HCEC 1CT (cell line): ENCODE measurements at regions not wholly inside any gene's neighbourhood (a gene's known extent, or its start where the extent isn't known, plus 50 kb on each side); places are given as distances from the start of the nearest gene placed in this dataset.

Experiments
- DNase-seq: peaks from one replicate; pipeline ENCODE4 v3.0.0-alpha.2; 2017

DNA sequence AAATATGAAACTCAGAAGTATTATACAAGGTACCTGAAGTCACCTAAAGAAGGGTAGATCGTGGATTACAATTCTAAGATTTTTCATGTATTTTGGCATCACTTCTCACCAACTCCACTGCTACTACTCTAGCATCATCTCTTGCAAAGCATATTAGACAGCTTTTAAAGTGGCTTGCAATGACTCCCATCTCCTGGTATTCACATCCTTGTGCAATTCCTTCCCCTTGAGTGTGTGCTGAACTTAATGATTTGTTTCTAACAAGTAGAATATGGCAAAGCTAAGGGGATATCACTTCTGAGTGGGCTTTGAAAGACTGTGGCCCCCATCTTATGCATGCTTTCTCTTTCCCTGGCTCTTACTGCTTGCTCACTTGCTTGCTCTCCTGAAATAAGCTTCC lies 280.2 kb downstream of the SNX13 start:
- DNase-seq, result peak; percentile 86

DNA sequence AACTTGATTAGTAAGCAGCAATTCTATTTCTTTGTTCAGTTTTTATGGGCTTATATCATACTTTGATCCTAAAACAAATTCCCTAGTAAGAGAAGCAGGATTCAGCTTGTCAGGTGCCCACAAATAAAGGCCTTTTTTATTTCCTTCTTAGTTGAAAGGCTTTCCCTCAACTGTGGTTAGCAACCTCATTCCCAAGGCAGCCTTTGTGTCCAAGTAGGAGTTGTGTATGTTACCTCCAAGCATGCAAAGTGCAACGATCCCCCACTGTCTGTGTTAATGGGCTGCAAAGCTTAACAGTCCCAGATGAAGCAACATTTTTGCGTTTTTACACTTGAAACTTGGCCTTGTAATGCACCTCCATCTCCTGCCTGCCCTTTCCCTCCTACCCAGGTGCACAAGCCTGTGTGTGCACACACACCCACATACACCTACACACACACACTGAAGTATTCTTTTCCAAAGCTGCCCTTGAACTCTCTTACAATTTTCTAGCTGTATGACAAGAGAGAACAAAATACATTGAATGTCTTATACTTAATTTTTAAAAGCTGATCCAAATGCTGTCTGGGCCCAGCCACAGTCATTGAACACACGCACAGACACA lies 278.2 kb downstream of the SNX13 start:
- no peak for DNase-seq

DNA sequence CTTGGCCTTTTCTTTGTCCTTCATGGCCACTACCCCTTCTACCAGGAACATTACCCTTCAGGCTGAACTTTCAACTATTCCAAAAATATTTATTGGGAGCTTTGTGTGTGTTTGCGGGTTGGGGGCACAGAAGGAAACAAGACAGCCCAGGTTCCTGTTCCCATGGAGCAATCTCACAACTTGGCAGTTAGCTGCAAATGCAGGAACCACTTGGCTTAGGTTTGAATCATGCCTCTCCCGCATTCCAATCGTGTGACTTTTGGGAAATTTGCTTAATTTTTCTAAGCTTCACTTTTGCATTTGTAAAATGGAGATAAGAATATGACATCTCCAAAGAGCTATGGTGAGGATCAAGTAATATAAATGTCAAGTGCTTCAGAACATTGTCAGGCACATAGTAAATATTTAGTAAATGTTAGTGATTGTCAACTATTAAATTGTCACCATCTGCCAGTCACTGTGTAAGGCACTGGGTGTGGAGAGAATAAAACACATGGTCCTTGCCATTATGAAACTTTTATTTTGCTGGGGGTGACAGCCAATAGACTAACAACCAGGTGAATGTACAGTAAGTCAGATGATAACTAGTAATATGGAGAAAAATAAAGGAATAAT lies 277.1 kb downstream of the SNX13 start:
- peak; percentile 83 for DNase-seq

DNA sequence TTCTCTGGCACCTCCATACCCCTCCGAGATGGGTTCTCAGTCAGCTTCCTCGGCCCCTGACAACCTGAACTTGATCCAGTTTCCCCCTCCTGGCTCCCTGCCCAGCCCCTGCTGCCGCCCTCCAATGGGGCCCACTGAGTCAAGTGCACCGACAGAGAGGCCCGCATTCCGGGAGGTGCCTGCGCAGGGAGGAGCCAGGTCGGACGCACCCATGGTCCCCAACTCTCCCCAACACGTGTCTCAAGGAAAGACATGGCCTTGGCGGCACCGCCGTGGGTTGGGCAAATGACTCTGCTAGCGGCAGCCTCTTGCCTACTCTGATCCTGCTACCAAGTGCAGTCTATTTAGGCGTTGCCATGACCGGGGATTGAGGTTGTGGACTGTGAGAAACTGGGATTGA lies 275.3 kb downstream of the SNX13 start:
- no peak for DNase-seq

DNA sequence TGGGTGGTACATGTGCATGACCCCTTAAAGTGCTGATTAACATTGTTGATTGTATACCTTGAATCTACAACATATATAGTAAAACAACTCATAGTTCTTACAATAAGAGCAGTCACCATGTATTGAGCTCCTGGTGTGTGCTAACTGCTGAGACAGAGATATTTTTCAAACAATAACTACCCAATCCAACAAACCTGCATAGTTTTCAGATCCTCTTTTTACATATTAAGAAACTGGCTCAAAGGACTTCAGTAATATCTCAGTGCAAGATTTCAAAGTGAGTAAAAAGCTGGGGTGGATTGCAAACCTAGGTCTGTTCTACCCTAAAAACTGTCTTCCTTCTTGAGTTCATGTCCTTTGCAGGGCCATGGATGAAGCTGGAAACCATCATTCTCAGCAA lies 272.2 kb downstream of the SNX13 start:
- no peak for DNase-seq

DNA sequence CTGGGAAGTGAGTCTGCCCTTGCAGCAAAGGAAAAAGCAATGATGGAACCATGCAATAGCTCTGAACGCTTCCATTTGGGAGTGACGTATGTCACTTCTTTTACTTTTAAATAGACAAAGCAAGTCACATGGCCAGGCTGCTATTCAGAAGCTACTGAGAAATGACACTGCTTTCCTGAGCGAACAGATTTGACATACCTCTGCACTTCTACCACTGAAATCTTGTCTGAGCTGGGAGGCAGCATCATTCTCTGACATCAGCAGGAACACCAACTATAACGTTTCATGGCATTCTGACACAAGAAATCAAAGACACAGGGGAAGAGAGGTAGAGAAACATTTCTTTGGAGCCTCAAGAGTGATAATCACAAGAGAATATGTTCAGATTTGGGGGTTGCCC lies 271.1 kb downstream of the SNX13 start:
- no peak for DNase-seq

DNA sequence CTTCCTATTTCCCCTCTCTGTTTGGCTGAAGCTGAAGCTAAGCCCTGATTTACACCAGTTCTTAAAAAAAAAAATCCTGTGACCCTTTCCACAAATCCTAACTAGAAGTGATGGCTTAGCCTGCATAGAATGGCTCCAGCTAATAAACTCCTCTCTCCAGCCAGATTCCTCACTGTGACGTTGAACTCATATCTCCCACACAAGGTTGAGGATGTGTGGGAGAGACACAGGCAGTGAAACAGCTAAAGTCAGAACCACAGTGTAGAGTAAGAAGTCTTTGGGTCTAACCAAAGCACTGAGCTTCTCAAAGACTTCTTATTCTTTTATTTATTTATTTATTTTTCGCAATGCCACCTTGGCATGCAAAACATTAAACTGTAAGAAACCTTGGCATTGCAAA lies 268.3 kb downstream of the SNX13 start:
- DNase-seq, result no peak

DNA sequence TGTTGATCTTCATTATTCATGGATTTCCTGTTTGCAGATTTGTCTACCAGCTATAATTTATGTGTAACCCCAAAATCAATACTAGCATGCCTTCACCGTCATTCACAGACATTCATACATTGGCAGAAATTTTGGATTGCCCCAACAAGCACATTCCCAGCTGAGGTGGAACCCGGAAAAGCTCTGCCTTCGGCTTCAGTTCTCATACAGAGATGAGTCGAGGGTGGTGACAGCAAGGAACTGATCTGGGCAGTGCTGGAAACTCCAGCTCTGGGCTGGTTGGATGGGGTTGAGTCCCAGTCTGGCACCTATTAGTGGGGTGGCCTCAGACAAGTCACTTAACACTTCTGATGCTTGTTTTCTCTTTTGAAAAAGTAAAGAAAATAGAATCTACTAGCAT lies 267.5 kb downstream of the SNX13 start:
- DNase-seq, result no peak

DNA sequence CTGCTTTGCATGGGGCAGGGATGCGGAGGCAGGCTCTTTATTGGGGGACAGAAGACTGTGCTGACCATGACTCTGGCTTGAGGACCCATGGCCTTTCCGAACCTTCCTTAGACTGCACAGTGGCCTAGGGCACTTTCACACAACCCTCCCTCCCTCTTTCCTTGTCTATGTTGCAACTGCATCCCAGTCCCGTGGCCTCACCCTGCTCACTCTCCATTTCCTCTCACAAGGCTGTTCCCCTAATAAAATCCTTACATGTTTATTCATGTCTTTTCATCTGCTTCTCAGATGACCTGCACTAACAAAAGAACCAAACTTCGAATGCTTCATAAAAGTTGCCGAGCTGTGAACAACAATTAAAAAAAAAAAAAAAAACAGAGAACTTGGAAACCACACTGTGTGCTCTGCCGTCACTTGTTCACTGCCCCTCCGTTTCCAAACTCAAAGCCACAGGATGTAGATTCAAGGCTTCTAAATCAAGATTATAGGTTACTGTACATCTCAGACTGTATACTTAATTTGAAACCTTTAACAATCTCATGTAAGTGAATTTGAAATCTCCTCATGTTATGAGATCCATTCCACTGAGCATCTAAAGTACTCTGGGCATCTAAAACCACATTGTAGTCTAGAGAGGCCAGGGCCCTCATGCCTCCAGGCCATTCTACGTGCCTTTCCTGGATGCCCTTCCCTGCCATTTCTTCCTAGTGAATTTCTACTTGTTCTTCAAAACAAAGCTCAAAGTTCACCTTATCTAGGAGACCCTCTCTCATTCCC lies 265.9 kb downstream of the SNX13 start:
- no peak for DNase-seq

DNA sequence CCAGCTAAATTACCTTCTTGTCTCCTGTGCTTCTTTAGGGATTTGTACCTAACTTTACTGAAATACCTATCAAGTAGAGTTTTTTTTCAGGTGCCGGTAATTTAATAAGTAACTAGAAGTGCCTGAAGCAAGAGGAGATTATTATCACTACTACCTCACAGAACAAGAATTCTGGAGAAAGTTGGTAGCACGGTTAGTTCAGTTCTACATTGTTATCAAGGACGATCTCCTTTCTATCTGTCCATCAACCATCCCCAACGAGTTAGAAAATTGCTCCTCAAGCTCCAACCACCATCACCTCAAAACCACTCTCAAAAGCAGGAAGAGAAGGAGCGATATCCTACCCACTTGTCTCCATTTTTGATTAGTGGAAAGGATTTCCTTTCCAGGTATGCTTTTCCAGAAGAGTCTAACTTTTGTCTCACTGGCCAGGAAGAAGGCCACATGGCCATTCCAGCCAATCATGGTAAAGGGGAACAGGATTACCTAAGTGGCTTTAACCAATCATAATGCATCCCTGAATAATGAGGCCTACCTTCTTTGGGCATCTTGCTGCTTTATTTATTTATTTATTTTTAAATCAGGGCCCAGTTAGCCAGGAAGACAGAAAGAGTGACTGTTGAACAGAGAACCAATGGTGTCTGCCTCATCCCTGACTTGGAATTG lies 265.2 kb downstream of the SNX13 start:
- no peak for DNase-seq

DNA sequence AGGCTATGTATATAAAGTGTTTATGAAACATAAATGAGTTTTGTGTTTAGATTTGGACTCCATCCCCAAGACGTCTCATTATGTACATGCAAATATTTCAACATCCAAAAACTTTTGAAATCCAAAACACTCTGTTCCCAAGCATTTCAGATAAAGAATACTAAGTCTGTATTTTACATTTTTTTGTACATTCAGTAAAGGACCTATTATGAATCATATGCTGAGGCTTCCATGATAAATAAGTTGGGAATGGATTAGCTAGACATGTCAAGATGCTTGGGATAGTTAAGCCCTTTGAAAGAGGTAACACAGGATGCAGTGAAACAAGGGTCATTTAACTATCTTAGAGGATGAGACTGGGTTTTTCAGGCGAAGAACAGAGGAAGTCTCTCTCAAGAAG lies 262.9 kb downstream of the SNX13 start:
- peak; percentile 89 for DNase-seq

DNA sequence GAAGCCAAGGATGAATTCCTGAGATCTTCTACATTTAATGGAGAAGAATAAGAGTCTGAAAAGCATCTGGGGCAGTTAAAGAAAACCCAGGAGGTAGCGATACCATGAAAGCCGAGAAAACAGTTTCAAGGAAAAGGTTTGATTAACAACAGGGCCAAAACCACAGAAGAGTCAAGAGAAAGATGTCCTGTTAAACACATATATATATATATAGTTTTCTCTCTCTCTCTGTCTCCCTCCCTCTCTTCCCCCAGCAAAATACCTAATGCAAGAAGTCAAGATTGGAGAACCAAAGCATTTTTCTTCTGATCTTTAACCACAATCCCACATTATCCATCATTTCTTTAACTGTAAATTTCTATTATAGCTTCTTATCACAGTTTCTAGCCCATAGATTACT lies 261.4 kb downstream of the SNX13 start:
- DNase-seq, result no peak

DNA sequence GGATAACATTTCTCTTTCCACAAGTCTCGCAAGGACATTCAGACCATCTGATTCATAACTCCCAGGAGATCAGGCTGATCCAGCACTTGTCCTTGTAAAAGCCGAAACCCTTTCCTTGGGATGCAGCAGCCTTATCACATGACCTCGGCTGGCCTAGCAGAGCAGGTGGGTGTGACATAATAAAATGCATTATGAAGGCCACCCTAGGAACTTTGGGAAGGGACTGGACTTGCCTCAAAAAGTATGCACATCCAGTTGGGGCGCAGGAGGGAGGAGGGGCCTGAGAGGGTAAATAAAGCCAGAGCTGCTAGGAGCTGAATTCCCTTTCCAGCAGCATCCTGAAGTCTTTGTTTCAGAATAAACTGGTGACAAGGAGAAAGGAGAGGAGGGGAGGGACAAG lies 260.8 kb downstream of the SNX13 start:
- DNase-seq, result peak; percentile 58

DNA sequence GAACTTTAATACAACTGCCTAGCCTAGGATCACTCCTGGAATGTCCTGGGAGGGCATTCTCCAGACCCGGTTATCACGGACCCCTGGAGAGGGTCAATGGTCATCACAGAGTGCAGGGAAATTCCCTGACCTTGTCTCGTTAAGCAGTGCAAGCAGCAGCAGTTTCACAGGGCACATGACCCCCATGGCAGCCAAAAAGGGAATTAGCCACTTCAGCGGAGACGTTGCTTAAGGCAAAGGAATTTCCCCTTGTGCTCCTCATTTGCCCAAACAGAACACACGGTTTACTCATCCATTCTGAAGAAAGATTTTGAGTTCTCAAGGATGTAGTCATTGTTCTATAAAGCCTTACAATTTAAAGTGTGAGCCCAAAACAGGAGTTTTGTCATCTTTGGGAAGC lies 260.3 kb downstream of the SNX13 start:
- DNase-seq, result peak; percentile 98

DNA sequence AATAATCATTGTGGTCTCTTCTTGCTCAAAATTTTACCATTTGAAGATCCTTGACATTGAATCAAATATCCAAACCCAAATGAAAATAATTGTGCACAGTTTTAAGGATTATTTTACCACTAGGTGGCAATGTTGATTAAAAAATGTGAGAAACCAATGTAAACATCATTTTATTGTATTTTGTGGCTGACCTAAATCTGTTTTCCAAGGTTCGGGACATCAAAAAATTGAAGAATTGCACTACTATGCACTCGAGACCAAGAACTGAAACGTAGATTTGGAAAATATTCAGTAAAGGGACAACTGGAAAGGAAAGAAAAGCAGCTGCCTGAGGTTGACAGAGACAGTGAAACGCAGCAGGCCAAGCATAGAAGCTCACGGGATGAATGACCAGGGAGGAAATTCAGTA lies 259.3 kb downstream of the SNX13 start:
- DNase-seq, result peak; percentile 58

DNA sequence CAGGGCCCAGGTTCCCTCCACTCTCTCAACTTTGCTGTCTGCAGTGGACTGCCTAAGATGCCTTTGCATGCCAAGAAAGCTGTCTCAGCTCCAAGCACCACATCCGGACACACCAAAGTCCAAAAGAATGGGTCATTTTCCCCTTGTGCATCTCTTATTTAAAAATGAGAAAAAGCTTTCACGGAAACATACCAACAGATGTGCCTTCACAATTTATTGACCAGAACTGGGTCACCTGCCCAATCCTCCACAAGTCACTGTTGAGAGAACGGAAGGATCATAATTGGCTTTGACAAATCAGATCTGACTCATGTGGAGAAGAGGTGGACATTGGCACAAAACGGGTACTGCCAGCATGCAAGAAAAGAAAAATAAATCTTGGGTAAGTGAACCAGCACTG lies 258.3 kb downstream of the SNX13 start:
- DNase-seq, result peak; percentile 60

DNA sequence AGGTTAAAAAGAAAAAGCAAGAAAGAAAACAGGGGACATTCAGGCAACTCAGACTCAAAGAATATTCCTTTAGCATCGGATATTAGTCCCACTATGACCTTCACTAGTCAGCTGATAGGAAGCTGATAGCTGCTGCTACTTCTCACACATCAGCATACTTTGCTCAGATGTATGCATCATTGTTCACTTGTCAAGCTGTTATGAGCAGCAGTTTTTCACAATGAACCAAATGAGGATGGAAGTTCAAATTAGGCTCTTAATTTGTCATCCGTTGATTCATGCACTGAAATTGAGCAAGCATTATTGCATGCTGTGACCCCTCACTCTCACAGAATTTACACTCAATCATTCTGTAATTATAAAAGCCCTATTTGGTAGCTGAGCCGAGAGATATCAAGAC lies 257.7 kb downstream of the SNX13 start:
- peak; percentile 61 for DNase-seq

DNA sequence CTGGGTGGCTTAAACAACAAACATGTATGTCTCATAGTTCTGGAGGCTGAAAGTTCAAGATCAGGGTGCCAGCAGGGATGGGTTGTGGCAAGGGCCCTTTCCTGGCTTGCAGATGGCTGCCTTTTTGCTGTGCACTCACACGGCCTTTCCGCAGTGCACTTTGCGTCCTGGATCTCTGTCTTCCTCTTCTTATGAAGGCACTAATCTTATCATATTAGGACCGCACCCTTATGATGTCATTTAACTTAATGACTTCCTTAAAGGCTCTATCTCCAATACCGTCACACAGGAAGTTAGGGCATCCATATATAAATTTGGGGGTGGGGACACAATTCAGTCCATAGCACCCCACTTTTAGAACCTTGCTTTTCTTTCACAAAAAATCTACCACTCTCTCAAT lies 255.2 kb downstream of the SNX13 start:
- DNase-seq, result no peak

DNA sequence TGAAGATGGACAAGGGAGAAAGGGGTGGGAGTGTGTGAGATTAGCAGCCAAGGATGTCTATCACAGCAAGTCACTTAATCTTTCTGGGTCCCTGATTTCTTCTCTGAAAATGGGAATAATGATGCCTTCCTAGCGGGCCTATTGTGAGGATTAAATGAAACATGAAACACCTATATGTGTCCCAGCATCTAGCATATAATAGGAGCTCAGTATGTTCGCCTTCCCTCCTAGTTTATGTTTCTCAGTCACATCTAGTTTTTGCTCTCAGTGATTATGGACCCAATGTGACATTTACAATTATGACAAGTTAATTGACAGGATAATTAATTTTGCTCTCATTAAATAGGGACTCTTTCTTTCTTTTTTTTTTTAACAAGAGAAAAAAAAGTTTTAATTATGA lies 252.9 kb downstream of the SNX13 start:
- no peak for DNase-seq

DNA sequence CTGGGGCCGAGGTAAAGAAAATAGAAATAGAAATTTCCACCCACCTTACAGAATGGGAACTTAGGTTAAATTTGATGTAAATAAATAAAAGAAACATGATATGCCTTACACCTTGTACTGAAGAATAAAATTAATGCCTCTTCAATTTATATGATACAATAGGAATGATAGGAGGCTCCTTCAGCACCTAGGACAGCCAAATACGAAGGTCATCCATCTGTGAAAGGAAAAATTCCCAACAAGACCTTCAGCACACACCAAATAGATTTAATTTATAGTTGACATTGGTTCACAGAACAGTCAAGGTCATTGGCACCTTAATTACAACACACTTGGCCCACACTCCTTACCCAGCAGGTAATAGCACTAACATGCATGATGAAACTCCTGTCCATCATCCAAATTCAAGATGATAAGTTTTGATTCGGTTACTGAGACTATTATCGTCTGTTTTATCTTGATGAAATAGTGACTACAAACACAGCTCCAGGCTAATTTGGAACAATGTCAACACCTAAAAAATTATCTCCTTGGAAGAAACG lies 250.9 kb downstream of the SNX13 start:
- DNase-seq, result no peak

DNA sequence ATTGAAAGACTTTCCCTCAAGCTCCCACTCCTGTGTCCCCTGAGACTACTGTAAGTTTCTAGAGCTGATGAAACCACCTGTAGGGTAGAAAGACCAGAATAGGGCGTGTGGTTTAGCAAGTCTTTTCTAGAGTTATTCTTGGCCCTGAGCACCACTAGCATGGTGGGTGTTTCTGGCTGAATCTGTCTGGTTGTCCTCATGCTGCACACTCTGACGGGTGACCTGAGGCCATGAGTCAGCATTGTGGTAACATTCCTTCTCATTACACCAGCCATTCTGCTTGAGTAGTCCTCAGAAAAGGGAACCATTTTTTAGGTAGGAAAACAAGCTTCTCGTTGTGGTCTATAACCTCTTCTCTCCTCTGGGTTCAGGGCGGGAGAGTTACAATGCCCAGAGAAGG lies 250.3 kb downstream of the SNX13 start:
- DNase-seq, result peak; percentile 83

DNA sequence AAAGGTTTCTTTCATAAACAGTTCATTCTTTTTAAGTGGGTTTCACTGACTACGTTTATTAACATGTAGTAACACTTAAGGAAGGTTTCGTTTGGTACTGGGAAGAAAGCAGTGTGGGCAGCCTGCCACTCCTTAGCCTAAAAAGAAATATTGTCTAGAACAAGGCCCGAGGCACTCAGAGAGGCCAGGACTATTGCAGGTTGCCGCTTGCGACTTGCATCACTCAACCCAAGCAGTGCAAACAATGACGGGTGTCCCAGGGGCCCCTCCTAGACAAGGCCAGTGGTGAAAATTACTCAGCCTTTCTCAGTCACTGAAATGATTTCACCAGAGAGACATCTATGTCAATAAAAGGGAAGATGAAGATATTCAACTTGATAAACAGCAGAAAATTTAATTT lies 243.9 kb downstream of the SNX13 start:
- DNase-seq, result peak; percentile 24

DNA sequence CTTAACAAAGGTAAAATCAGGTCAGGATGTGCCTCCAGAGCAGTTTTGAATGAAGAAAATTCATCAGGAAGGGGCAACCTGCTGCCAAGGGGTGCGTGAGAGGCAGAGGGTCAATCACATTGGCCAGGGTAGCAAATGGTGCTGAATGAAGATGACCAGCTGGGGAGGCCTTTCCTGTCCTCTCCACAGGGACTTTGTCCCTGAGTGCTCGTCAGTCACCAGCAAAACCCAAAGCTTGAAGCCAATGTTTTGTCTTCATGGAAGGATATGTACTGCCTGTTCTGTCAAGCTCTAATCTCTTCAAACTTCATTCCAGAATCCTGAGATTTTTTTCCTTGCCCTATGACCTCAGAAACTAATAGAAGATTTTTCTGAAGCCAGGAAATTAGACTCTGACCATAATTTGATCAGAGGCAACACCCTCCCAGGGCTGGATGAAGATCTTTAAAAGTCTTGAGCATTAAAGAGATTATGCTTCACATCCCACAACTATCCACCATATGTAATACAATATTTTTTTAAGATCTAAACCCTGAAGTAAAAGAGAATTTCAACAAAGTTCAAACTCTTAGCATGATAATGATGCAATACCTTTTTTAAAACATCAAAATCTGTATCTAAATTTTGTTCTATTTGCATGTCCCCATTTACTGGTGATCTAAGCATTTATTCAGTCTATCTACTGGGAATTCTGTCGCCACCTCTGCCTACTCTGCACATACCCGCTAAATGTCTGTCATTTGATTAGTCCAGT lies 243.0 kb downstream of the SNX13 start:
- no peak for DNase-seq
